Gastrocnemius medialis (tissue), 4 donors: ENCODE measurements at regions not wholly inside any gene's neighbourhood (a gene's known extent, or its start where the extent isn't known, plus 50 kb on each side); places are given as distances from the start of the nearest gene placed in this dataset.

Experiments
- POLR2A ChIP-seq, 2 donors: fragments of 450-650 bp; IDR thresholded peaks; one replicate each; pipeline ENCODE4 v1.6.1; 2017; ENCODE audit warnings: antibody characterized with exemption in 2 of 2, mild to moderate bottlenecking in 2 of 2, moderate library complexity in 2 of 2
- TF ChIP-seq, protein P1 (sequence below), 5 experiments: fragments of 450-650 bp in 3 of 5; fragments of 200-600 bp in 2 of 5; sonication (generic) in 2 of 5; IDR thresholded peaks in 4 of 5; conservative IDR thresholded peaks in 1 of 5; 1 replicate in 4 of 5; 2 replicates in 1 of 5; pipeline ENCODE4 v1.5.1; 2016 to 2019; ENCODE audit warnings: antibody characterized with exemption in 5 of 5, mild to moderate bottlenecking in 3 of 5, moderate library complexity in 3 of 5

DNA sequence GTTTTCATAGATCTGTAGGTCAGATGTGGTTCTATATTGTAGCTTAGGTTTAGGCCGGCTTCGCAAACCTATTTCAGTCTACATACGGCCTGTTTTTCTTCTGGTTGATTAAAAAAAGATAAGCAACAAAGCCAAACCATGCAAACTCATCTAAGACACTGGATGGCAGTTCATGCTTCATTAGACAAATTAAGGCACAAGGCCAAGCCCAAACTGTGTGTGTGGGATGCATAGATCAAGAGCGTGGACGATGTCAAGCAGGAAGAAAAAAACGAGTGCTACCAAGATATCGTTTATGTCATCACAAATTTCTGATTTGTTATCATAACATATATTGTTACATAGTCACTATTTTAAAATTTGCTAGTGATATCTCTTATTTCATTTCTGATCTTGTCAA lies 357.6 kb upstream of the KIRREL3 start:
- TF ChIP-seq, protein P1, sequence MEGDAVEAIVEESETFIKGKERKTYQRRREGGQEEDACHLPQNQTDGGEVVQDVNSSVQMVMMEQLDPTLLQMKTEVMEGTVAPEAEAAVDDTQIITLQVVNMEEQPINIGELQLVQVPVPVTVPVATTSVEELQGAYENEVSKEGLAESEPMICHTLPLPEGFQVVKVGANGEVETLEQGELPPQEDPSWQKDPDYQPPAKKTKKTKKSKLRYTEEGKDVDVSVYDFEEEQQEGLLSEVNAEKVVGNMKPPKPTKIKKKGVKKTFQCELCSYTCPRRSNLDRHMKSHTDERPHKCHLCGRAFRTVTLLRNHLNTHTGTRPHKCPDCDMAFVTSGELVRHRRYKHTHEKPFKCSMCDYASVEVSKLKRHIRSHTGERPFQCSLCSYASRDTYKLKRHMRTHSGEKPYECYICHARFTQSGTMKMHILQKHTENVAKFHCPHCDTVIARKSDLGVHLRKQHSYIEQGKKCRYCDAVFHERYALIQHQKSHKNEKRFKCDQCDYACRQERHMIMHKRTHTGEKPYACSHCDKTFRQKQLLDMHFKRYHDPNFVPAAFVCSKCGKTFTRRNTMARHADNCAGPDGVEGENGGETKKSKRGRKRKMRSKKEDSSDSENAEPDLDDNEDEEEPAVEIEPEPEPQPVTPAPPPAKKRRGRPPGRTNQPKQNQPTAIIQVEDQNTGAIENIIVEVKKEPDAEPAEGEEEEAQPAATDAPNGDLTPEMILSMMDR (IDR thresholded peaks at IDR 0.05 in 4 of 5, conservative IDR thresholded peaks at IDR 0.05 in 1 of 5), result no peak
- no peak for TF ChIP-seq POLR2A (IDR thresholded peaks at IDR 0.05)
